T-helper 2 cell treated with Interferon-gamma antibody and Interleukin-4, amounts not matched to agents 100 ng/mL and 5 ng/mL, for 36 hours (primary cell): ENCODE measurements at regions not wholly inside any gene's neighbourhood (a gene's known extent, or its start where the extent isn't known, plus 50 kb on each side); places are given as distances from the start of the nearest gene placed in this dataset.

Source experiments
- intact Hi-C: fragments of 100-400 bp; cut with micrococcal nuclease; formaldehyde crosslinking; loops from one replicate; pipeline ENCODE4 v1.15.1; 2023

- intact Hi-C loops, result no loop called here
These were observed 367.2 kb upstream of the SLITRK1 start for GRCh38 chr13:84249463-84249862.

DNA sequence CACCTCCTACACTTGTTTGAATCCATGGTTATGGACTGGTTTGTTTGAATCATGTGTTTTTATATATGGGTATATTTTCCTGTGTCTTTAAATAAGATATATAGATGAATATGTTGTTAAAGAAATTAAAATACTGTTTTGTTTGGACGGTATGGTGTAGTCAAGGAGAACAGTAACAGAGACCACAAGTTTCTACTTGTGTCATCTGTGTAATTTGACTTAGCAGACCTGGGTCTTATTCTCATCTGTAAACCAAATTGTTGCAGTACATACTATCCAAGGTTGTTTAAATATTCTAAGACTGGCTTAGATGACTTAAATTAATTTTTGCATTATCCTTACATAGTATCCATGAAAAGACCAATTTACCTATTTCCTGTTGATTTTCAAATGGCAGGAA, 361.1 kb upstream of the SLITRK1 start:
- intact Hi-C loops, result no loop called here

- intact Hi-C loops, result no loop called here
These were observed 356.8 kb upstream of the SLITRK1 start for GRCh38 chr13:84239032-84239431.

GRCh38 chr13:84238381-84238780, 356.1 kb upstream of the SLITRK1 start:
- intact Hi-C loops, result no loop called here

- intact Hi-C loops, result no loop called here
These were observed 354.9 kb upstream of the SLITRK1 start for GRCh38 chr13:84237143-84237542.

DNA sequence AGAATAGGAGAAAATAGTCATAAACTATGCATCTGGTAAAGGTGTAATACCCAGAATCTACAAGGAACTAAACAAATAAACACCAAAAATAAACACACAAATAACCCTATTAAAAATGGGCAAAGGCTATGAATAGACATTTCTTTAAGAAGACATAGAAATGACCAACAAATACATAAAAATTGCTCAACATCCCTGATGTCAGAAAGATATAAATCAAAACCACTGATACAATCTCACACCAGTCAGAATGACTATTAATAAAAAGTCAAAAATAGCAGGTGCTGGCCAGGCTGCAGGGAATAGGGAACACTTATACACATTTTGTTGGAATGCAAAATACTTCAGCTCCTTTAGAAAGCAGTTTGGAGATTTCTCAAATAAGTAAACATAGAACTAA, 352.1 kb upstream of the SLITRK1 start:
- intact Hi-C loops, result no loop called here

GRCh38 chr13:84230568-84230967, 348.3 kb upstream of the SLITRK1 start:
- intact Hi-C loops, result no loop called here

GRCh38 chr13:84211048-84211447, 328.8 kb upstream of the SLITRK1 start:
- intact Hi-C loops, result no loop called here

- intact Hi-C loops, result no loop called here
These were observed 326.1 kb upstream of the SLITRK1 start for GRCh38 chr13:84208246-84208910.

DNA sequence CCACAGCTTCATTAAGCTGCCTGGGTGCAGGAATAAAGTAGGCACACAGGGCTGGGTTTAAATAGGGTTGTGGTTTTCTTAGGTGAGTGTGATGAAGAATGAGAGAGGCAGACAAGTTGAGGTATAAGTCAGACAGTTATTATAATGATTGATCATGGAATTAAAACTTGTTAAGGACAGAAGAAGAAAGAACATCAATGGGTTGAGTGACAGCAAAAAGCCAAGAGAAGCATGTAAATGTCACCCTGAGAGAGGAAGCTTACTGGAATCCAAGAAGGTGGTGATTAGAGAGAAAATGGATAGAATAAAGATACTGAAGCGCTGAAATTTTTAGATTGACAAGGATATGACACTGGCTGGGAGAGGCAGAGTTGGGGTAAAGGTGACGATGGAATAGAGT, 325.2 kb upstream of the SLITRK1 start:
- intact Hi-C loops, result no loop called here

GRCh38 chr13:84200971-84201370, 318.7 kb upstream of the SLITRK1 start:
- intact Hi-C loops, result no loop called here

DNA sequence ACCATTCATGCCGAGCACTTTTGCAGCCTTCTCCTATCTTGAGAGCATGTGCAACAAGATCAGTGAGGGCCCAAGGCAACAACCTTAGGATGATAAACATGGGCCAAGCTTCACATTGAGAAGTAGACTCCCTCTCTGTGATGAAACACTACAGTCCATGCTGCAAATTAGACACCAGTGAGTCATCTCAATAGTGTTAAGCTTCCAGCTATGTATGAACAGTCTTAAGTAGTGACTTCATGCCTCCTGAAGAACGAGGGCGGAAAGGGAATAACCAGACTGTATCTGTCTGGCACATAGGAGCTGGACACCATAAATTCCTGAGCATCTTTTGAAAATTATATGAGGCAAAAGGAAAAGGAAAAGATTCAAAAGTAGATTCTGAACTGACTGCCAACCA, 309.9 kb upstream of the SLITRK1 start:
- intact Hi-C loops, result no loop called here

DNA sequence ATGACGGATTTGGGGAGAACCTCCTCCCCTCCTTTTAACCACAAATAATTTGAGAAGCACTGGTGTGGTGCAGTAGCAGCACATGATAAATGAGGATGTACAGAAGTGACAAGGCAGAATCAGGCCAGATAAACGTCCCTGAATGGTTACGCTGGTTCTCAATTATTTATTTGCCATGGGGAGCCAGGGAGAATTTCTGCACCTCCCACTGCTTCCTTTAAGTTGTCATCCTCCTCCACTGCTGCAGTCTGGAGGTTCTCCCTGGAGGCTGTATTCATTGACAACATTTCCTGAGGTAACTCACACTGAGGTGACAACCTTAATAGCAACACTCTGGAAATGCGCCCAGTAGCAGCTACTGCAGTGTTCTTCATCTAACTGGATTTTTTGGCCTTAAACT, 308.9 kb upstream of the SLITRK1 start:
- intact Hi-C loops, result no loop called here

DNA sequence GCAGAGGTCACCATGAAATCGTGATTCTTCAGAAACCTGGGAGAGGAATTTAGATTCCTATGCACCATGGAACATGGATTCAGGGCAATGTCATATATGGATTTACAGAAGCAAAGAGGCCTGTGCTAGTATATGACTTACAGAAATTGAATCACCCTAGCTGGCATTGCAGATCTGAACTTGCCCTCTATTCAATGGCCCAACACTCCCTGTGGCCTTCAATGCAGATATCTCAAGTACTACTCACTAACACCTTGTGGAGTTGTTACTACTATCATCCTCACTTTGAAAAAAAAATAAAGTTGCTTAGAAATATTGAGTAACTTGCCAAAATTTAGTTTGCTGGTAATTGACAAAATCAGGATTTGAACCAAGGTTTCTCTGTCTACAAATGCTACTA, 305.4 kb upstream of the SLITRK1 start:
- intact Hi-C loops, result no loop called here

DNA sequence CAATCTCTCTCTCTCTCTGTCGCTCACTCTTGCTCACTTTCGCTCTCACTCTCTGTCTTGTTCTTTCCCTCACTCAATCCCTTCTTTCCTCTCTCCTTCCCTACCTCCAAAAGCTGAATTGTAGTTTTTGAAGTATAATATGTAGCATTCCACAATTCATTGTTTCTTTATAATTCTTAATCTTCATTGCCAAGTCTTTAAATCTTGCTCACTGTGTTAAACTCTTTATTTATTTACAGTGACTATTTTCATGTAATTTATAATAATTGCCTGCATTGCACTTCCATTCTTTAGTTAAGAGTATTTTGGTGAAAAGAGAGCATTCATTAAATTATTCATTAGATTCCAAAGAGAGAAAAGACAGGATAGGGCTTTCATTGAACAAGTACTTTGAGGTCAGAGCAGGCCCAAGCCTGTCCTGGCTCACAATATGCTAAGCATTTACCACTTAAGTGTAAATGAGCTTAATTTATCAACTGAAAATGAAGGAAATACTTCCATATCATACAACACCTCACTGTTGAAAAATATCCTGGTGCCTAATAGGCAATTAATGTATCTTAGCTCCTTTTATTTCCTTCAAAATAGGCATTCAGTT, 257.4 kb upstream of the SLITRK1 start:
- intact Hi-C loops, result no loop called here

DNA sequence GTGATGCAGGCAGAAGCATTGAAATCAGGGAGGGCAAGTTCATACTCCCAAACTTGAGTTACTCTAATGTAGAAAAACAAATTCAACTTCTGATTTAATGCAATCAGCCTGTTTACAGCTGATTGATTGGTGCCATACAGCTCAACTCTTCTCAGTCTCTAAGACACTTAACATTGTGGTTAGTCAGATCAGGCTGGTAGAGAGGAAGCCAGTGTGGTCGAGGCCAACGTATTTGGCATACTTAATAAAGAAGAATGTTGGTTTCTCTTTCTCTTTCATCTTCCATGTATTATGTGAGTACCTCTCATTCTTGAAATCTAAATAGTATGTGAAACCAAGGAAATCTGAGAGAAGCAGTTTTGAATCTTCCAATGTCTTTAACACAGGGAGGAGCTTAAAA, 255.0 kb upstream of the SLITRK1 start:
- intact Hi-C loops, result no loop called here

- intact Hi-C loops, result no loop called here
These were observed 254.3 kb upstream of the SLITRK1 start for GRCh38 chr13:84136582-84136981.

DNA sequence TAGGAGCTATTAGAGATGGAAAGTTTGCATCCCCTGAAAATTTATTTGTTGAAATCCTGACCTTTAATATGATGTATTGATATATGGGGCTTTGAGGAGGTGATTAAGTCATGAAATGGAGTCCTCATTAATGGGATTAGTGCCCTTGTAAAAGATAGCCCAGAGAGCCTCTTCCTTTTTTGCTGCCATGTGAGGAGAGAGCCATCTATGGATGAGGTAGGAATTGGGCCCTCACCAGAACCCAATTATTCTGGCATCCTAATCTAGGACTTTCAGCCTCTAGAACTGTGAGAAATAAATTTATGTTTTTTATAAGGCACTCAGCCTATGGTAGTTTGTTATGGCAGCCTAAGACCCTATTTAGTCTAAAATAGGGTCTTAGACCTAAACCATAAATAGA, 250.2 kb upstream of the SLITRK1 start:
- intact Hi-C loops, result no loop called here

DNA sequence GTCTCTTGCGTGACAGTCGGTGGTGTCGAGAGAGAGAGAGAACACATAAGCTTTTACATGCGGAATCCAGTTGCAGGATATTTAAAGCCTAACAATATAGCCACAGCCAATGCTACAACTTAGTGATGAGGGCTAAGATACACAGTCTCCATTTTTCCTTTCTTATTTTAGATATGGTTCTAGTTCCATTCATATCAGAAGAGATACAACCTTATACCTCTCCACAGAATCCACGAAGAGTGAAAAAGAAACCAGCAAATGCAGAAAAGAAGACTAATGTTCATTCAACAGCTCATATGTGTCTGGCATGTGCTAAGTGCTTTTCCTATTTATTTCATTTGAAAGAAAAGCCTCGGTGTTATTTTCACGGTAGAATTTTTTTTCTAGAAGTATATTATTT, 249.0 kb upstream of the SLITRK1 start:
- intact Hi-C loops, result no loop called here

GRCh38 chr13:84130495-84131114, 248.3 kb upstream of the SLITRK1 start:
- intact Hi-C loops, result no loop called here

GRCh38 chr13:84129966-84130365, 247.7 kb upstream of the SLITRK1 start:
- intact Hi-C loops, result no loop called here

GRCh38 chr13:84127597-84128128, 245.4 kb upstream of the SLITRK1 start:
- intact Hi-C loops, result no loop called here

- intact Hi-C loops, result no loop called here
These were observed 244.4 kb upstream of the SLITRK1 start for GRCh38 chr13:84126671-84127171.
